OCI-LY1 (cell line): ENCODE measurements at regions not wholly inside any gene's neighbourhood (a gene's known extent, or its start where the extent isn't known, plus 50 kb on each side); places are given as distances from the start of the nearest gene placed in this dataset.
"Not testable (repeated sequence)": the region's sequence is repeated elsewhere in the genome, so short reads cannot be mapped to it uniquely, and the experiment has no call there.

ENCODE experiments used
- H2AFZ ChIP-seq: fragments of 200-600 bp; sonication (generic), shearing (Covaris generic); 2 replicates; pipeline ENCODE4 v1.6.0; 2014; ENCODE audit warnings: antibody characterized with exemption, mild to moderate bottlenecking, low read length
- H3F3A ChIP-seq: fragments of 200-600 bp; sonication (generic), shearing (Covaris generic); 2 replicates; pipeline ENCODE4 v1.6.0; 2014; ENCODE audit warnings: mild to moderate bottlenecking, antibody characterized with exemption, low read length, moderate library complexity; ENCODE audit not compliant: insufficient read depth
- H3K27ac ChIP-seq: fragments of 200-600 bp; sonication (generic); 2 replicates; pipeline ENCODE4 v1.5.1; 2014; ENCODE audit warnings: low read length, mixed run types, mild to moderate bottlenecking, low read depth; ENCODE audit not compliant: poor library complexity, severe bottlenecking
- H3K27me3 ChIP-seq: fragments of 200-600 bp; sonication (generic); 2 replicates; pipeline ENCODE4 v1.6.0; 2014; ENCODE audit warnings: antibody characterized with exemption, mild to moderate bottlenecking, low read length, moderate library complexity; ENCODE audit not compliant: insufficient read depth
- H3K36me3 ChIP-seq: fragments of 200-600 bp; sonication (generic); 2 replicates; pipeline ENCODE4 v1.6.1; 2014; ENCODE audit warnings: mild to moderate bottlenecking, antibody characterized with exemption, low read length, moderate library complexity, mixed read lengths; ENCODE audit not compliant: insufficient read depth
- H3K4me1 ChIP-seq: fragments of 200-600 bp; sonication (generic); 2 replicates; pipeline ENCODE4 v1.5.1; 2014; ENCODE audit warnings: mild to moderate bottlenecking, low read length, moderate library complexity; ENCODE audit not compliant: insufficient read depth, severe bottlenecking
- H3K4me2 ChIP-seq: fragments of 200-600 bp; sonication (generic), shearing (Covaris generic); 2 replicates; pipeline ENCODE4 v1.6.1; 2014; ENCODE audit warnings: low read length
- H3K4me3 ChIP-seq: fragments of 200-600 bp; sonication (generic); 2 replicates; pipeline ENCODE4 v1.5.1; 2014; ENCODE audit warnings: low read length, low read depth, mild to moderate bottlenecking, mixed read lengths; ENCODE audit not compliant: poor library complexity, severe bottlenecking
- H3K79me2 ChIP-seq: fragments of 200-600 bp; shearing (Covaris generic); 2 replicates; pipeline ENCODE4 v1.6.1; 2016; ENCODE audit warnings: mixed run types, low read length, mixed read lengths; ENCODE audit not compliant: insufficient read depth
- H3K9ac ChIP-seq: fragments of 200-600 bp; sonication (generic), shearing (Covaris generic); 2 replicates; pipeline ENCODE4 v1.6.1; 2014; ENCODE audit warnings: mild to moderate bottlenecking, low read length, mixed read lengths
- H3K9me2 ChIP-seq: fragments of 200-600 bp; sonication (generic), shearing (Covaris generic); 2 replicates; pipeline ENCODE4 v1.6.1; 2014; ENCODE audit warnings: low read depth, mild to moderate bottlenecking, low read length, mixed read lengths
- H3K9me3 ChIP-seq: fragments of 200-600 bp; shearing (Covaris generic); 2 replicates; pipeline ENCODE4 v1.6.1; 2014; ENCODE audit warnings: low read length, mixed read lengths
- H4K20me1 ChIP-seq: fragments of 200-600 bp; sonication (generic), shearing (Covaris generic); 2 replicates; pipeline ENCODE4 v1.6.0; 2016; ENCODE audit warnings: mild to moderate bottlenecking, low read length; ENCODE audit not compliant: insufficient read depth
- CTCF ChIP-seq: fragments of 200-600 bp; sonication (generic), shearing (Covaris generic); IDR thresholded peaks from 2 replicates; pipeline ENCODE4 v1.5.1; 2017; ENCODE audit warnings: mild to moderate bottlenecking, antibody characterized with exemption, low read length, moderate library complexity, mixed read lengths
- EZH2 ChIP-seq: fragments of 200-600 bp; sonication (generic), shearing (Covaris generic); IDR thresholded peaks from 2 replicates; pipeline ENCODE4 v1.8.0; 2017; ENCODE audit warnings: borderline replicate concordance, mixed run types, mild to moderate bottlenecking, antibody characterized with exemption, low read length, moderate library complexity, mixed read lengths

- Histone ChIP-seq H3F3A (no peaks in the 10 kb centered on the region), H2AFZ (no peak overlapping the region), H3K9me3 (no peaks in the 10 kb centered on the region), H3K4me3 (no peak overlapping the region), H3K79me2 (no peaks in the 10 kb centered on the region), H4K20me1 (no peaks in the 10 kb centered on the region), H3K4me1 (no peaks in the 10 kb centered on the region), H3K27ac (no peak overlapping the region), H3K36me3 (no peaks in the 10 kb centered on the region), H3K9me2 (no peaks in the 10 kb centered on the region), H3K27me3 (no peaks in the 10 kb centered on the region), H3K9ac (no peak overlapping the region), H3K4me2 (no peak overlapping the region)
- TF ChIP-seq EZH2 (no peak), CTCF (no peak)
Observed at GRCh38 chr9:3648266-3648665, 122.5 kb upstream of the RFX3 start.

- H3K9me3 ChIP-seq = no peaks in the 10 kb centered on the region
- H3K79me2 ChIP-seq = no peaks in the 10 kb centered on the region
- no peak overlapping the region for H3K27ac ChIP-seq
- H3K4me3 ChIP-seq = no peak overlapping the region
- no peaks in the 10 kb centered on the region for H4K20me1 ChIP-seq
- H2AFZ ChIP-seq = no peak overlapping the region
- H3K36me3 ChIP-seq = no peaks in the 10 kb centered on the region
- no peaks in the 10 kb centered on the region for H3F3A ChIP-seq
- no peak for TF ChIP-seq EZH2
- peak; percentile 41; the same call in 1 of the 2 replicates for TF ChIP-seq CTCF
- no peaks in the 10 kb centered on the region for H3K4me1 ChIP-seq
- no peaks in the 10 kb centered on the region for H3K9me2 ChIP-seq
- H3K9ac ChIP-seq = no peak overlapping the region
- H3K4me2 ChIP-seq = no peak overlapping the region
- H3K27me3 ChIP-seq = no peaks in the 10 kb centered on the region
Observed at GRCh38 chr9:3647652-3648051, 121.9 kb upstream of the RFX3 start.

GRCh38 chr9:3646226-3646625 lies 120.4 kb upstream of the RFX3 start:
- Histone ChIP-seq H3K4me2 (no peak overlapping the region), H4K20me1 (no peaks in the 10 kb centered on the region), H3K27me3 (no peaks in the 10 kb centered on the region), H3K9me3 (no peaks in the 10 kb centered on the region), H3K79me2 (no peaks in the 10 kb centered on the region), H2AFZ (no peak overlapping the region), H3K9ac (no peak overlapping the region), H3K36me3 (no peaks in the 10 kb centered on the region), H3K4me3 (no peak overlapping the region), H3K27ac (no peak overlapping the region), H3K9me2 (no peaks in the 10 kb centered on the region), H3K4me1 (no peaks in the 10 kb centered on the region), H3F3A (no peaks in the 10 kb centered on the region)
- TF ChIP-seq CTCF (no peak), EZH2 (no peak)

- not testable (repeated sequence) for H3K27me3 ChIP-seq, H3K27ac ChIP-seq, H3K4me1 ChIP-seq, H3K79me2 ChIP-seq, H2AFZ ChIP-seq, H3K4me3 ChIP-seq, H3K9me3 ChIP-seq, H3F3A ChIP-seq, H3K36me3 ChIP-seq, H4K20me1 ChIP-seq, H3K4me2 ChIP-seq, H3K9me2 ChIP-seq, H3K9ac ChIP-seq
Observed at GRCh38 chr9:3642075-3642474, 116.3 kb upstream of the RFX3 start.
